ENCODE measurements at regions not wholly inside any gene's neighbourhood (a gene's known extent, or its start where the extent isn't known, plus 50 kb on each side); places are given as distances from the start of the nearest gene placed in this dataset.

DNA sequence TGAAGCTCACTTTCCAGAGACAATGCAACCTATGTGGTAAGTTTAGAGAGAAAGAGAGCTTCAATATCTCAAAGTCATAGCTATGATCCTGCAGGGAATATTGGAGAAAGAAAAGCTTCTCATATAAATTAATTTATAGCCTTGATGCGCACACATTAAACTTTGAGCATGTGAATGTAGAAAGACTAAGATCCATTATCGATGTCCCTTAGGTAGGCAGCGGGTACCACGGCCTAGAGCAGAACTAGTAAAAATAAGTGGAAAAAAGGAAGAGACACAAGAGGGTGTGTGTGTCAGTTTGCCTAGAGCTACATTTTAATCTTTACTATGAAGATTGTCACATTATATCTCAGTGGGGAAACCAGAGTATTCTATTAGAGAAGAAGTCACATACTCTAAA, 685.6 kb downstream of the AMY1C start:
- Histone ChIP-seq H3K9me2 (replicated peaks; ENCODE audit: insufficient read depth, low read length) (no peaks in the 10 kb centered on the region), H3K36me3 (replicated peaks; ENCODE audit: insufficient read depth, low read length) (no peaks in the 10 kb centered on the region), H3K27me3 (replicated peaks; ENCODE audit: insufficient read depth, low read length) (no peaks in the 10 kb centered on the region), H3K9me3 (replicated peaks; ENCODE audit: insufficient read depth, low read length) (no peaks in the 10 kb centered on the region), H3K4me3 (ENCODE audit: low read length) (no peak overlapping the region), H2AFZ (ENCODE audit: low read length) (no peak overlapping the region), H3K4me2 (ENCODE audit: low read depth, low read length) (no peak overlapping the region), H3K27ac (ENCODE audit: low read length) (no peak overlapping the region), H3K79me2 (ENCODE audit: low read length) (no peaks in the 10 kb centered on the region), H3K4me1 (ENCODE audit: low read length) (no peaks in the 10 kb centered on the region), H3K9ac (ENCODE audit: low read length) (no peak overlapping the region), H4K20me1 (ENCODE audit: insufficient read depth, low read length) (no peaks in the 10 kb centered on the region), H3F3A (ENCODE audit: insufficient read depth, low read length) (no peaks in the 10 kb centered on the region)
- TF ChIP-seq, protein P1, sequence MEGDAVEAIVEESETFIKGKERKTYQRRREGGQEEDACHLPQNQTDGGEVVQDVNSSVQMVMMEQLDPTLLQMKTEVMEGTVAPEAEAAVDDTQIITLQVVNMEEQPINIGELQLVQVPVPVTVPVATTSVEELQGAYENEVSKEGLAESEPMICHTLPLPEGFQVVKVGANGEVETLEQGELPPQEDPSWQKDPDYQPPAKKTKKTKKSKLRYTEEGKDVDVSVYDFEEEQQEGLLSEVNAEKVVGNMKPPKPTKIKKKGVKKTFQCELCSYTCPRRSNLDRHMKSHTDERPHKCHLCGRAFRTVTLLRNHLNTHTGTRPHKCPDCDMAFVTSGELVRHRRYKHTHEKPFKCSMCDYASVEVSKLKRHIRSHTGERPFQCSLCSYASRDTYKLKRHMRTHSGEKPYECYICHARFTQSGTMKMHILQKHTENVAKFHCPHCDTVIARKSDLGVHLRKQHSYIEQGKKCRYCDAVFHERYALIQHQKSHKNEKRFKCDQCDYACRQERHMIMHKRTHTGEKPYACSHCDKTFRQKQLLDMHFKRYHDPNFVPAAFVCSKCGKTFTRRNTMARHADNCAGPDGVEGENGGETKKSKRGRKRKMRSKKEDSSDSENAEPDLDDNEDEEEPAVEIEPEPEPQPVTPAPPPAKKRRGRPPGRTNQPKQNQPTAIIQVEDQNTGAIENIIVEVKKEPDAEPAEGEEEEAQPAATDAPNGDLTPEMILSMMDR (IDR thresholded peaks at IDR 0.05; ENCODE audit: low read length): no peak
- TF ChIP-seq EZH2phosphoT487 (IDR thresholded peaks at IDR 0.05; ENCODE audit: low read length) (no peak), EZH2 (optimal IDR thresholded peaks at IDR 0.05; ENCODE audit: low read depth, low read length) (no peak)
- DNase-seq: no peak

- H4K20me1 ChIP-seq (ENCODE audit: insufficient read depth, low read length): no peaks in the 10 kb centered on the region
- no peaks in the 10 kb centered on the region for H3K9me3 ChIP-seq (replicated peaks; ENCODE audit: insufficient read depth, low read length)
- H2AFZ ChIP-seq (ENCODE audit: low read length): no peak overlapping the region
- no peak overlapping the region for H3K4me3 ChIP-seq (ENCODE audit: low read length)
- TF ChIP-seq, protein P1 (IDR thresholded peaks at IDR 0.05; ENCODE audit: low read length): no peak
- TF ChIP-seq EZH2phosphoT487 (IDR thresholded peaks at IDR 0.05; ENCODE audit: low read length) (no peak), EZH2 (optimal IDR thresholded peaks at IDR 0.05; ENCODE audit: low read depth, low read length) (no peak)
- no peak overlapping the region for H3K9ac ChIP-seq (ENCODE audit: low read length)
- no peak for DNase-seq
- H3F3A ChIP-seq (ENCODE audit: insufficient read depth, low read length): no peaks in the 10 kb centered on the region
- no peaks in the 10 kb centered on the region for H3K27me3 ChIP-seq (replicated peaks; ENCODE audit: insufficient read depth, low read length)
- H3K36me3 ChIP-seq (replicated peaks; ENCODE audit: insufficient read depth, low read length): no peaks in the 10 kb centered on the region
- H3K79me2 ChIP-seq (ENCODE audit: low read length): no peaks in the 10 kb centered on the region
- H3K4me1 ChIP-seq (ENCODE audit: low read length): no peaks in the 10 kb centered on the region
- no peaks in the 10 kb centered on the region for H3K9me2 ChIP-seq (replicated peaks; ENCODE audit: insufficient read depth, low read length)
- H3K4me2 ChIP-seq (ENCODE audit: low read depth, low read length): no peak overlapping the region
- no peak overlapping the region for H3K27ac ChIP-seq (ENCODE audit: low read length)
Measured at GRCh38 chr1:104440011-104440410, 690.3 kb downstream of the AMY1C start.

DNA sequence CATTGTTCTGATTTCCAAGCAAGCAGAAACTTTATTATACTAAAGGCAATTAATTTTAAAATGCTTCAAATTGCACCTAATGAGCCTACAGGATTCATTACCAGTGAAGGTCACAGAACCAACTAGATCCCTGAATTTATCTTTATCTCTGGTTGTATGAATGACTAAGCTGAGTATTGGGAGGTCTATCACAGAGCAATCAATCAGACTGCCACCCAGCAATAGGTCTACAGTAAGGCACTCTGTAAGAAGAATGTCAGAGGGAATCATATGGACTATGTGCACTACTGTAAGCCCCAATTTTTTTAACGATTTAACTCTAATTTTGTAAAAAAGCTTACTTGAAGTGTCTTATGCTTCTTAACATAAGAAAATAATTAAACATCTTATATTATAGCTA, 707.0 kb downstream of the AMY1C start:
- H3K9me2 ChIP-seq (replicated peaks; ENCODE audit: insufficient read depth, low read length): no peaks in the 10 kb centered on the region
- H4K20me1 ChIP-seq (ENCODE audit: insufficient read depth, low read length): no peaks in the 10 kb centered on the region
- H3K4me1 ChIP-seq (ENCODE audit: low read length): no peaks in the 10 kb centered on the region
- no peaks in the 10 kb centered on the region for H3K27me3 ChIP-seq (replicated peaks; ENCODE audit: insufficient read depth, low read length)
- H3K9ac ChIP-seq (ENCODE audit: low read length): no peak overlapping the region
- H3K9me3 ChIP-seq (replicated peaks; ENCODE audit: insufficient read depth, low read length): no peaks in the 10 kb centered on the region
- no peak overlapping the region for H3K4me3 ChIP-seq (ENCODE audit: low read length)
- no peaks in the 10 kb centered on the region for H3K36me3 ChIP-seq (replicated peaks; ENCODE audit: insufficient read depth, low read length)
- no peak overlapping the region for H2AFZ ChIP-seq (ENCODE audit: low read length)
- TF ChIP-seq, protein P1 (IDR thresholded peaks at IDR 0.05; ENCODE audit: low read length): no peak
- TF ChIP-seq EZH2 (optimal IDR thresholded peaks at IDR 0.05; ENCODE audit: low read depth, low read length) (no peak), EZH2phosphoT487 (IDR thresholded peaks at IDR 0.05; ENCODE audit: low read length) (no peak)
- H3K27ac ChIP-seq (ENCODE audit: low read length): no peak overlapping the region
- H3K4me2 ChIP-seq (ENCODE audit: low read depth, low read length): no peak overlapping the region
- no peaks in the 10 kb centered on the region for H3F3A ChIP-seq (ENCODE audit: insufficient read depth, low read length)
- DNase-seq: no peak
- H3K79me2 ChIP-seq (ENCODE audit: low read length): no peaks in the 10 kb centered on the region

All from MM.1S (cell line).